Stimulated activated CD8-positive, alpha-beta memory T cell treated with anti-CD3 and anti-CD28 coated beads, Interleukin-4, amount 100 ng/mL, for 48 hours (primary cell): ENCODE measurements at regions not wholly inside any gene's neighbourhood (a gene's known extent, or its start where the extent isn't known, plus 50 kb on each side); places are given as distances from the start of the nearest gene placed in this dataset.
"Not testable (repeated sequence)": the region's sequence is repeated elsewhere in the genome, so short reads cannot be mapped to it uniquely, and the experiment has no call there.

Source experiments
- DNase-seq: peaks from one replicate; pipeline ENCODE4 v3.0.0-alpha.2; 2020

DNA sequence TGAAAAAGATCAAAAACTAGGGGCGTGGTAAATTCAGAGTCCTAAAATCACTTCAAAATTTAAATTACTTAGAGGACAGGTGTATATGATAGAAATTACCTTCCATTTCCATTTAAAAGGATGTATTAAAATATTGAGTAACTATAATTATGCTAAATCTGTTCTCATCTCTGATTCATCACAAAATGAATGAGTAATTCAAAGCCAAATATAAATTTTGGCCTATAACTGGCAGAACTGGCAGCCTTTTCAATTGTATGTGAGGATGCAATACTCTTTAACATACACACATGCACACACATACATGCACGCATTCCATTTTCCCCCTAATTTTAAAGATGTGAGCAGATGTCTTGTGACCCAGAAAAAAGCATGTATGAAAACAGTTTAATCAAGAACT lies 194.6 kb downstream of the EPM2A start:
- no peak for DNase-seq

- no peak for DNase-seq
Observed at GRCh38 chr6:145544041-145544440, 191.3 kb downstream of the EPM2A start.

DNA sequence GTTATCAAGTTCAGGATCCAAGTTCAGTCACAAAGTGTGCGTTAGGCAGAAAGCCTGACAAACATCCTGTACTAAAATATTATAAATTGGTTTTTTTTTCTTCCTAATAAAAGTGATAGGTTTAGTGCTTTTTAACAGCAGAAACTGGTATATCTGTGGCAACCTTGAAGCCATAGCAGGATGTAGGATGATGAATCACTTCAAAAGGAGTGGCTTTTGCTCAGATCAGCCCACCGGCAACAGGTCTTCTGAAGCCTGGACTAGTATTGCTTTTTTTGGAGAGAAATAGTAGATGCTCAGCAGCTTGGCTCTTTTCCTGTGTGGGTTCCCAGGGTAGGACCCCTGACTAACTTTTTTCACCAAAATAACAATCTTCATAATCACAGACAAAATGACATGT lies 190.8 kb downstream of the EPM2A start:
- DNase-seq, result no peak

- no peak for DNase-seq
Observed at GRCh38 chr6:145546265-145546664, 189.1 kb downstream of the EPM2A start.

DNA sequence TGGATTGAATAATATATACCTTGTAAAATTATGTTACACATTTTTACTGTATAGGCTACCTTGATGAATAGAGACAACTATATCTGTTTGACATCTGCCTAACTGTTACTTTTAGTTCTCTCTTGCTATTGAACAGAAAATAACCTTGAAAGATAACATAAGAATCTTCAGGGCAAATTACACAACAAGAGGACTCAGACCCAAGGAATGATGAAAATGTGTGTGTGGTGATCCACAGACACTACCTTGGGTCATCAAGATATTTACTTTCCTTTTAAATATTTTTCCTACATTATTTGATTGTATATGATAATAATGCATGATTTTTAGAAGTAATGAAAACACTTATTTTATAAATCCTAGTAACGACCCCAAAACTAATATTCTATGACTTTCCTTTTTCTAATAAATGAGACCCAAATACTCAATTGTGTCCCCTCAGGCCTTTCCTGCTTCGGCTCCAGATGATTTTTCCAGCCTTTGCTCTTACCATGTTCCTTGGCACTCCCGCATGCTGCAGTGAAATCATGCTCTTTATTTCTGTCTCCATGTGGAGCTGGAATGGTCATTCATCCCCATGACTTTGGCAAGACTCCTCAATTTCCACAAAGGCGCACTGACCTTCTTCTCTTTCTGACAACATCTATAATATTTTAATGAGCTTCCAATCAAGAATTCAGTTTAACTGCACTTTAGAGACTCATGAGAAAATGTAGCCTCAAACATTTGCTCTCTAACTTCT lies 187.6 kb downstream of the EPM2A start:
- no peak for DNase-seq

- no peak for DNase-seq
Observed at GRCh38 chr6:145548933-145549648, 186.2 kb downstream of the EPM2A start.

DNA sequence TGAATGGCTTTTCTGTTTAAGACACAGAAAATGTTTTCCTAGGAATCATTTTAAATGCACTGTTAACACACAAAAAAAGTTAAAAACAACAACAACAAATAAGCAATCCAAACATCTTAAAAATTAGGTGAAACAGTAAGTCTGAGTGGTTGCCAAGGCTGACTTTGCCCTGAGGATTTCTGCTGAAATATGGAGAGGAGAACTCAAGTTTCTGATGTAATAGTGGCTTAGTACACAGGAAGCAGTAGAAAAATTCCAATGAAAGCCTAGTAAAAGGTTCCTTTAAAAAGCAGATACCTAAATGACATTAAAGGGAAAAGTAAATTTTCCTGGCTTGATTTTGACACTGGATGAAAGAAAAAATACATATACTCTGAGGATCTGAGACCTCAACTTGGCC lies 184.2 kb downstream of the EPM2A start:
- no peak for DNase-seq

DNA sequence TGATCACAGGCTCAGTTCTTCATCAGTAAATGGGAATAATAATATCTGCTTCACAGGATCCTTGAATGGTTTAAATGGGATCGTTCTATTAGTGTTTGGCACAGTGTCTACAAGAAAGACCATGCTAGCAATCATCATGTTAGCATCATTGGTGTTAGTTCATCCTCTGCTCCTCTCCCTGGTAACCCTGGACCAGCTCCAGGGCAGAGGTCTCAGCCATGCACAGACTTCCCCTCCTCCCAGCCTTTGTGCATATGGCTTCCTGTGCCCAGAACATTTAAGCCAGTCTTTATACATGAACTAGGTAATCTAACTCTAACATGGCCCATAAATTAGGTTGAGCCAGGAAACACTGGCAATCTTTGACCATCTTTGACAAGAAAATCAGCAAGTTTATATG lies 180.2 kb downstream of the EPM2A start:
- DNase-seq, result no peak

GRCh38 chr6:145557474-145557873 lies 177.8 kb downstream of the EPM2A start:
- DNase-seq, result no peak

- DNase-seq, result no peak
Observed at GRCh38 chr6:145559836-145560235, 175.5 kb downstream of the EPM2A start.

- no peak for DNase-seq
Observed at GRCh38 chr6:145561095-145562072, 173.9 kb downstream of the EPM2A start.

DNA sequence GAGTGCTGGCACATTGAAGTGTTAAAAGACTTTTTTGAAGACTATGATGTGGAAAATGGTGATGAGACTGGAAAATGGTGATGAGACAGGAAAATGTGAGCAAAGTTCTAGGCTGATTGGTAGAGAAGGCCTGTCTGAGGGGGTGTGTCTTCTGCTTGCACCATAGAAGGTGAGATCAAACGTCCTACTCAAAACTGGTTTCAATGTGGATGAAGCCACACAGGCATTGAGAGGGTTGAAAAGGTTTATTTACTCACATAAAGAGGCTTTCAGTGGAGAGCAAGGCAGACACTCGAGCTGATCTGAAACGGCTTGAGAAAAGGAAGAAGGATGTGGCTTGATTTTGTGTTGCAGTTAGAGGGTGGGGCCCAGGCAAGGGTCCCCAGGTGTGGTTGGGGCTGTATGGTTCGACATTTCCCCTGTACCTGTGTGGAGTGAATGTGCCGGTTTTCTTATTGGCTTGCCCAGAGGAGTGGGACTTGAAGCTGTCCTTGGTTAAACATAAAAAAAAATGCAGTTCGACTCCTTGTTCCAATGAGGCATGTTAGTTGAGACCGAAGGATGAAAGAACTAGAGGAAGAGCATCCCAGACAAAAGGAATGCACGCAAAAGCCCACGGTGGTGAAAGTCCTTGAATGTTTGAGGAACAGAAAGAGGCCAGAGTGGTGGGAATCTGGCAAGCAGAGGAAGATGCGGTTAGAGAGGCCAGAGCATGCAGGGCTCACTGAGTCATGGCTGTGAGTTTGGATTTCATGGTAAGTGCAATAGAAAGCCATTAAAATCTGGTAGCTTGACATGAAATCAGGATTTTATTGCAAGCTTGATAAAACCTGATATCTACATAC lies 172.3 kb downstream of the EPM2A start:
- DNase-seq, result no peak

DNA sequence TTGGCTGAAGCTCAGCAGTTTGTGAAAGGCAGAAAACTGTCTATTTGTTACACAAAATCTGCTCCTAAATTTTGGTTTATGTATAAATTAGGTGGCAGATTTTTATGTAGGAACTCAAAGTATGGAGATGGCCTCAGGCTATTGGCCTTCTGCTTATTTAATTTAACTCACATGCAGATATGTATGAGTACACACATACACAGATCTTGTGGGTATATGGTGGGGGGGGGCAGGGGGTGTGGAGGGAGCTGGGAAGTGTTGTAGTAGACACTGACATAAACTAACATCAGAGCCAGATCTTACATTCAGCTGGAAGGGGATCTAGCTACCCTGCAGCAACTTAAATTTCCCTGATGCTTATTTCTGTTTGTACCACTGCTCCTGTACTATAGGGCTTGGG lies 170.8 kb downstream of the EPM2A start:
- no peak for DNase-seq

- DNase-seq, result no peak
Observed at GRCh38 chr6:145567684-145568252, 167.6 kb downstream of the EPM2A start.

DNA sequence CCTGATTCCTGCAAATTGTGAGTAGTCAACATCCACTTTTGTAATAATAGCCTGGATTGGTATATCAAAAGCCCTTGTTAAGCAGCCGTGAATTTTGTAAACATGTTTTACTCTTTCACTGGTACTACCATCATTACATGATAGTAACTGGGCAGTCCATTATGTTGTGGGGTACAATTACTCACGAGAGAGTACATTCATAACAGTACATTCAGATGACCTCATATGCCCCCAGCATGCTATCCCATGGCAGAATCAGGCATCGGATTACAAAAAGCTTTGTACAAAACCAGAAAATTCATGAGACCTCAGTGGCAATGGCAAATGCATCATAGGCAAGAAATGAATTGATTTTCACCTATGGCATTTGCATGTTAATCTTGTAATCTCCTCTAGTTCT lies 166.2 kb downstream of the EPM2A start:
- no peak for DNase-seq

- not testable (repeated sequence) for DNase-seq
Observed at GRCh38 chr6:145570336-145570735, 165.0 kb downstream of the EPM2A start.

GRCh38 chr6:145574269-145574668 lies 161.1 kb downstream of the EPM2A start:
- not testable (repeated sequence) for DNase-seq
